ENCODE measurements at regions not wholly inside any gene's neighbourhood (a gene's known extent, or its start where the extent isn't known, plus 50 kb on each side); places are given as distances from the start of the nearest gene placed in this dataset.

DNA sequence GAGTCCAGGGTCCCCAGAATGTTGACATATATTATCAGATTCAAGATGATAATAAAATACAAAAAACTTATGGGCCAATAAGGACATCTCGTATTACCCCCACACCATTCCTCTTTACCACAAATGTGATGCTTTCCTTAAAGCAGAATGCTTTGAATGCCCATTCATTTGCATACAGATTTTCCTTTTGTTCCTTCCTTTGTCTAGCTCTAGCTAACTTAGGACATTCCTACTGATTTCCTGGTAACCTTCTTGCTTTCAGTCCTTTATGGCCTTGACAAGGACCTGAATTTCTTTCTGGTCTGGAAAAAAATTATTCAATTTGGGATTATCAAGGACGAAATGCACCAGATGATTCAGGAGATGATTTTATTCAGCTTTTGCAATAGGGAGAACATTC is 304.0 kb downstream of the TMEM114 start:
- TF ChIP-seq, protein P1, sequence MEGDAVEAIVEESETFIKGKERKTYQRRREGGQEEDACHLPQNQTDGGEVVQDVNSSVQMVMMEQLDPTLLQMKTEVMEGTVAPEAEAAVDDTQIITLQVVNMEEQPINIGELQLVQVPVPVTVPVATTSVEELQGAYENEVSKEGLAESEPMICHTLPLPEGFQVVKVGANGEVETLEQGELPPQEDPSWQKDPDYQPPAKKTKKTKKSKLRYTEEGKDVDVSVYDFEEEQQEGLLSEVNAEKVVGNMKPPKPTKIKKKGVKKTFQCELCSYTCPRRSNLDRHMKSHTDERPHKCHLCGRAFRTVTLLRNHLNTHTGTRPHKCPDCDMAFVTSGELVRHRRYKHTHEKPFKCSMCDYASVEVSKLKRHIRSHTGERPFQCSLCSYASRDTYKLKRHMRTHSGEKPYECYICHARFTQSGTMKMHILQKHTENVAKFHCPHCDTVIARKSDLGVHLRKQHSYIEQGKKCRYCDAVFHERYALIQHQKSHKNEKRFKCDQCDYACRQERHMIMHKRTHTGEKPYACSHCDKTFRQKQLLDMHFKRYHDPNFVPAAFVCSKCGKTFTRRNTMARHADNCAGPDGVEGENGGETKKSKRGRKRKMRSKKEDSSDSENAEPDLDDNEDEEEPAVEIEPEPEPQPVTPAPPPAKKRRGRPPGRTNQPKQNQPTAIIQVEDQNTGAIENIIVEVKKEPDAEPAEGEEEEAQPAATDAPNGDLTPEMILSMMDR (IDR thresholded peaks at IDR 0.05; ENCODE audit: unreplicated experiment), result no peak
- Mint-ChIP-seq H3K4me3 (ENCODE audit: unreplicated experiment) (no peak overlapping the region), H3K36me3 (ENCODE audit: low read depth, unreplicated experiment) (peaks cover 3% of the 10 kb centered on the region), H3K27ac (ENCODE audit: unreplicated experiment) (no peak overlapping the region), H3K4me1 (ENCODE audit: unreplicated experiment) (peaks cover 4% of the 10 kb centered on the region), H3K9me3 (ENCODE audit: unreplicated experiment) (no peaks in the 10 kb centered on the region), H3K27me3 (ENCODE audit: unreplicated experiment) (no peaks in the 10 kb centered on the region)
- no peak for DNase-seq (ENCODE audit: low spot score)

DNA sequence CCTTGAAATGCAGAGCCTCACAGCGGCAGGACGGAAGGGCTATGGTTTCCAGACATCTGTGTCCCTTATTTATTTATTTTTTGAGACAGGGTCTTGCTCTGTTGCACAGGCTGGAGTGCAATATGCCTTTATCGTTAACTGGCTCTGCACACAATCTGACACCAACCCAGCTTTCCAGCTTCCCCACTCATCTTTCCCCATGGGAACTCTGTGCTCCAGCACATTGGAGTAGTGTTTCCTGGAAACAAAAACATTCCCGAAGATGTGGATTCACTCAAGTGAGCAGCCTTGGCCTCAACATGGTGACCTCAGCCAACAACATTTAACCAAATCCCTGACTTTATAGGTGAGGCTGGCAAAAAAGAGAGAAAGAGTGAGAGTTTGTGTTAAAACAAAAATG is 307.1 kb downstream of the TMEM114 start:
- H3K36me3 Mint-ChIP-seq (ENCODE audit: low read depth, unreplicated experiment), result peaks cover 3% of the 10 kb centered on the region
- TF ChIP-seq, protein P1 (IDR thresholded peaks at IDR 0.05; ENCODE audit: unreplicated experiment), result no peak
- no peaks in the 10 kb centered on the region for H3K9me3 Mint-ChIP-seq (ENCODE audit: unreplicated experiment)
- H3K4me1 Mint-ChIP-seq (ENCODE audit: unreplicated experiment), result peaks cover 6% of the 10 kb centered on the region
- no peaks in the 10 kb centered on the region for H3K27me3 Mint-ChIP-seq (ENCODE audit: unreplicated experiment)
- no peak for DNase-seq (ENCODE audit: low spot score)
- no peak overlapping the region for H3K4me3 Mint-ChIP-seq (ENCODE audit: unreplicated experiment)
- H3K27ac Mint-ChIP-seq (ENCODE audit: unreplicated experiment), result no peak overlapping the region

DNA sequence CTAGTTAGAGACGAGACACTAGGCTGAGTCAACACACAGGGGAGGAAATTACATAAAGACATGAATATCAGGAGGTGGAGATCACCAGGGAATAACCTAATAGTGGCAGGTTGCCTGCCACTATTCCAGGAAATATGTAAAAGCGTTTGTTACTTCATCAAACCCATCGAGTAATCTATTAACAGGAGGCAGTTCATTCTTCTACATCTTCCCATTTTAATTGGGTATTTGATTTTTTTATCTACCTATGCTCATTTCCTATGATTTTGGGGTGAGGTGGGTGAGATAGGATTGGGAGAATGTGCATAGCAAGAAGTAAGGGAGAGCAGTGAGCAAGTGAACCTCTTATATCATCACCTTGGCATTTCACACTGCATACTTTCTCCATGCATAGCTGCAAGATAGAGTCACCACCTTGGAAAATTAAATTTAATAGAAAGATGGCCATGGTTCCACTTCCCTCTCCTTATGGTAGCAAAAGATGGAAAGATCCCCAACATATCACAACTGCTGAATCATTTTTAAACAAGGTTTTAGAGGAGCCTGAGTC is 312.2 kb downstream of the TMEM114 start:
- TF ChIP-seq, protein P1 (IDR thresholded peaks at IDR 0.05; ENCODE audit: unreplicated experiment), result no peak
- no peak for DNase-seq (ENCODE audit: low spot score)
- Mint-ChIP-seq H3K4me1 (ENCODE audit: unreplicated experiment) (peaks cover 2% of the 10 kb centered on the region), H3K27ac (ENCODE audit: unreplicated experiment) (no peak overlapping the region), H3K4me3 (ENCODE audit: unreplicated experiment) (no peak overlapping the region), H3K27me3 (ENCODE audit: unreplicated experiment) (no peaks in the 10 kb centered on the region), H3K9me3 (ENCODE audit: unreplicated experiment) (no peaks in the 10 kb centered on the region), H3K36me3 (ENCODE audit: low read depth, unreplicated experiment) (no peaks in the 10 kb centered on the region)

DNA sequence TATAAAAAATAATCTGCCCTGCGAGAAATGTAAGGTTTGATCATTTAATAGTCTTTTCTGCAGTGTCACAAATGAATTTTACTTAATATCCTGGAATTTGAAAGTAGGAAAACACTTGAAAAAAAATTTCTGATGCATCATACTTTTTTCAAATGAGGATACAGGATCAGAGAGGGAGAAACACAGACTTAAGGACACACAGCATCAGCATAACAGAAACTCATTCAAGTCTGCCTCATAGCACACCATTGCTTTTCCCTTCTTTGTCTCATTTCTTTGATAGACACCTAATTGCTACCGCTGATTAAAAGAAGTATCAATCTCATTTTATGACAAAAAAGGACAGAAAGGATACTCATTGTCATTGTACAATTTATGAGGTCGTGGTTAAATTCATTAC is 319.0 kb downstream of the TMEM114 start:
- TF ChIP-seq, protein P1 (IDR thresholded peaks at IDR 0.05; ENCODE audit: unreplicated experiment), result no peak
- H3K4me1 Mint-ChIP-seq (ENCODE audit: unreplicated experiment), result no peaks in the 10 kb centered on the region
- H3K4me3 Mint-ChIP-seq (ENCODE audit: unreplicated experiment), result no peak overlapping the region
- no peak overlapping the region for H3K27ac Mint-ChIP-seq (ENCODE audit: unreplicated experiment)
- no peaks in the 10 kb centered on the region for H3K36me3 Mint-ChIP-seq (ENCODE audit: low read depth, unreplicated experiment)
- H3K9me3 Mint-ChIP-seq (ENCODE audit: unreplicated experiment), result no peaks in the 10 kb centered on the region
- no peak for DNase-seq (ENCODE audit: low spot score)
- H3K27me3 Mint-ChIP-seq (ENCODE audit: unreplicated experiment), result no peaks in the 10 kb centered on the region

DNA sequence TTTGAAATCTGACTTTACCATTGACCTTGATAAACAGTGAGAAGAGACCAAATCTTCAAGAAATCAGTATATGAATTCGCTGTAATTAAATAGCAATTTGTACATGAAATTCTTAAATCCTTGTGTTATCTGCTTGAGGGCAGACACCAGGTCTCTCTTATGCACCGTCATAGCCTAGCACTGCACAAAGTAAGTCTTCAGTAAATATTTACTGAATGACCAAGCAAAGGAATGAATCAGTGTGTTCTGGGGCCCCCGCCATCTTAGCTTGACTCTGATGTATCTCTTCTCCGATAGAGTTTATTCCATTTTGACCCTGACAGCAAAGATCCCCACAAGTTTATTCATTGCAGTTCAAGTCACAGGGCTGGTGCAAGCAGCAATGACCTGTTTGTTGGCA is 328.0 kb downstream of the TMEM114 start:
- Mint-ChIP-seq H3K4me1 (ENCODE audit: unreplicated experiment) (no peaks in the 10 kb centered on the region), H3K9me3 (ENCODE audit: unreplicated experiment) (no peaks in the 10 kb centered on the region), H3K27me3 (ENCODE audit: unreplicated experiment) (no peaks in the 10 kb centered on the region), H3K36me3 (ENCODE audit: low read depth, unreplicated experiment) (no peaks in the 10 kb centered on the region), H3K4me3 (ENCODE audit: unreplicated experiment) (no peak overlapping the region), H3K27ac (ENCODE audit: unreplicated experiment) (no peak overlapping the region)
- TF ChIP-seq, protein P1 (IDR thresholded peaks at IDR 0.05; ENCODE audit: unreplicated experiment), result no peak
- DNase-seq (ENCODE audit: low spot score), result no peak

Measured in endothelial cell (in vitro differentiated cells).